SU-DHL-6 (cell line): ENCODE measurements at regions not wholly inside any gene's neighbourhood (a gene's known extent, or its start where the extent isn't known, plus 50 kb on each side); places are given as distances from the start of the nearest gene placed in this dataset.

Experiments used
- EZH2phosphoT487 ChIP-seq: fragments of 200-600 bp; sonication (generic), shearing (Covaris generic); conservative IDR thresholded peaks from 2 replicates; pipeline ENCODE4 v1.6.1; 2018; ENCODE audit warnings: mild to moderate bottlenecking, antibody characterized with exemption, low read length, moderate library complexity, mixed read lengths
- TF ChIP-seq, protein P1 (sequence below): fragments of 200-600 bp; sonication (generic); IDR thresholded peaks from one replicate; pipeline ENCODE4 v1.5.1; 2017; ENCODE audit warnings: antibody characterized with exemption, mild to moderate bottlenecking, low read length, moderate library complexity; ENCODE audit not compliant: insufficient read depth, poor library complexity, severe bottlenecking

GRCh38 chr2:5845798-5846330, 153.7 kb downstream of the SOX11 start:
- TF ChIP-seq, protein P1, sequence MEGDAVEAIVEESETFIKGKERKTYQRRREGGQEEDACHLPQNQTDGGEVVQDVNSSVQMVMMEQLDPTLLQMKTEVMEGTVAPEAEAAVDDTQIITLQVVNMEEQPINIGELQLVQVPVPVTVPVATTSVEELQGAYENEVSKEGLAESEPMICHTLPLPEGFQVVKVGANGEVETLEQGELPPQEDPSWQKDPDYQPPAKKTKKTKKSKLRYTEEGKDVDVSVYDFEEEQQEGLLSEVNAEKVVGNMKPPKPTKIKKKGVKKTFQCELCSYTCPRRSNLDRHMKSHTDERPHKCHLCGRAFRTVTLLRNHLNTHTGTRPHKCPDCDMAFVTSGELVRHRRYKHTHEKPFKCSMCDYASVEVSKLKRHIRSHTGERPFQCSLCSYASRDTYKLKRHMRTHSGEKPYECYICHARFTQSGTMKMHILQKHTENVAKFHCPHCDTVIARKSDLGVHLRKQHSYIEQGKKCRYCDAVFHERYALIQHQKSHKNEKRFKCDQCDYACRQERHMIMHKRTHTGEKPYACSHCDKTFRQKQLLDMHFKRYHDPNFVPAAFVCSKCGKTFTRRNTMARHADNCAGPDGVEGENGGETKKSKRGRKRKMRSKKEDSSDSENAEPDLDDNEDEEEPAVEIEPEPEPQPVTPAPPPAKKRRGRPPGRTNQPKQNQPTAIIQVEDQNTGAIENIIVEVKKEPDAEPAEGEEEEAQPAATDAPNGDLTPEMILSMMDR, result no peak
- TF ChIP-seq EZH2phosphoT487, result no peak
